Uterus (tissue), 3 donors: ENCODE measurements at regions not wholly inside any gene's neighbourhood (a gene's known extent, or its start where the extent isn't known, plus 50 kb on each side); places are given as distances from the start of the nearest gene placed in this dataset.

Experiments
- DNase-seq, 2 donors: peaks; one replicate each; pipeline ENCODE4 v3.0.0-alpha.2; 2019 to 2020
- H3K27ac ChIP-seq, 2 donors: fragments of 200-600 bp; sonication (generic); 1 replicate in 1 of 2; 2 replicates in 1 of 2; pipeline ENCODE4 v1.5.1; 2016 to 2018
- H3K27me3 ChIP-seq, 2 donors: fragments of 200-600 bp; sonication (generic); one replicate each; pipeline ENCODE4 v1.5.1; 2018 to 2019; ENCODE audit warnings: control low read depth in 1 of 2
- H3K36me3 ChIP-seq, 2 donors: fragments of 200-600 bp; sonication (generic); one replicate each; pipeline ENCODE4 v1.5.1; 2019; ENCODE audit warnings: control low read depth in 1 of 2
- H3K4me1 ChIP-seq, 2 donors: fragments of 200-600 bp; sonication (generic); one replicate each; pipeline ENCODE4 v1.5.1; 2018 to 2019; ENCODE audit warnings: control low read depth in 1 of 2
- H3K4me3 ChIP-seq, 2 donors: fragments of 200-600 bp; sonication (generic); 1 replicate in 1 of 2; 2 replicates in 1 of 2; pipeline ENCODE4 v1.5.1; 2018 to 2019; ENCODE audit warnings: mild to moderate bottlenecking in 1 of 2
- H3K9me3 ChIP-seq, 2 donors: fragments of 200-600 bp; sonication (generic); one replicate each; pipeline ENCODE4 v1.5.1; 2019; ENCODE audit warnings: control low read depth in 1 of 2
- CTCF ChIP-seq, 4 experiments: fragments of 200-600 bp in 2 of 4; fragments of 450-650 bp in 2 of 4; sonication (generic) in 2 of 4; IDR thresholded peaks; one replicate each; pipeline ENCODE4 v1.5.1; 2016 to 2019; ENCODE audit warnings: antibody characterized with exemption in 4 of 4, mild to moderate bottlenecking in 2 of 4, moderate library complexity in 1 of 4
- POLR2A ChIP-seq, 2 donors: fragments of 450-650 bp; IDR thresholded peaks; one replicate each; pipeline ENCODE4 v1.6.1; 2016; ENCODE audit warnings: antibody characterized with exemption in 2 of 2, mild to moderate bottlenecking in 1 of 2, moderate library complexity in 1 of 2
- intact Hi-C: fragments of 100-400 bp; cut with DNase I; formaldehyde crosslinking; loops from one replicate; pipeline ENCODE4 v1.15.1; 2023; ENCODE audit warnings: low total_unique reads
- donor health status: DM: yes; HTN: yes; CAD: no.

- H3K9me3 ChIP-seq: no peaks in the 10 kb centered on the region
- H3K27ac ChIP-seq: no peak overlapping the region
- H3K4me1 ChIP-seq: no peaks in the 10 kb centered on the region
- H3K4me3 ChIP-seq: no peak overlapping the region
- no peak for TF ChIP-seq CTCF (IDR thresholded peaks at IDR 0.05)
- no peak for TF ChIP-seq POLR2A (IDR thresholded peaks at IDR 0.05)
- H3K36me3 ChIP-seq: no peaks in the 10 kb centered on the region
- no peak for DNase-seq
- intact Hi-C loops: no loop called here
- no peaks in the 10 kb centered on the region for H3K27me3 ChIP-seq
Measured at GRCh38 chr12:127984386-127985055, 282.4 kb upstream of the TMEM132C start.

- Histone ChIP-seq H3K4me3 (no peak overlapping the region), H3K27me3 (no peaks in the 10 kb centered on the region), H3K4me1 (no peaks in the 10 kb centered on the region), H3K36me3 (no peaks in the 10 kb centered on the region), H3K27ac (no peak overlapping the region), H3K9me3 (no peaks in the 10 kb centered on the region)
- TF ChIP-seq POLR2A (IDR thresholded peaks at IDR 0.05) (no peak), CTCF (IDR thresholded peaks at IDR 0.05) (no peak)
- no peak for DNase-seq
- intact Hi-C loops: no loop called here
Measured at GRCh38 chr12:127987199-127987901, 279.6 kb upstream of the TMEM132C start.

GRCh38 chr12:127991485-127991884, 275.5 kb upstream of the TMEM132C start:
- no peak for DNase-seq
- TF ChIP-seq CTCF (IDR thresholded peaks at IDR 0.05) (no peak), POLR2A (IDR thresholded peaks at IDR 0.05) (no peak)

GRCh38 chr12:127998988-127999387, 268.0 kb upstream of the TMEM132C start:
- H3K9me3 ChIP-seq: no peaks in the 10 kb centered on the region
- peaks cover 0 to 4% of the 10 kb centered on the region in 2 donors for H3K27me3 ChIP-seq
- no peaks in the 10 kb centered on the region for H3K36me3 ChIP-seq
- H3K27ac ChIP-seq: no peak overlapping the region
- H3K4me1 ChIP-seq: no peaks in the 10 kb centered on the region
- TF ChIP-seq CTCF (IDR thresholded peaks at IDR 0.05): no peak
- TF ChIP-seq POLR2A (IDR thresholded peaks at IDR 0.05): no peak
- DNase-seq: no peak
- no peak overlapping the region for H3K4me3 ChIP-seq
- intact Hi-C loops: no loop called here

More at GRCh38 chr12:127991485-127991884, 275.5 kb upstream of the TMEM132C start:
- Histone ChIP-seq H3K9me3 (no peaks in the 10 kb centered on the region), H3K36me3 (no peaks in the 10 kb centered on the region), H3K27me3 (peaks cover 0 to 4% of the 10 kb centered on the region in 2 donors), H3K4me3 (no peak overlapping the region), H3K4me1 (no peaks in the 10 kb centered on the region), H3K27ac (no peak overlapping the region)
- intact Hi-C loops: no loop called here

GRCh38 chr12:128004383-128004938, 262.5 kb upstream of the TMEM132C start:
- Histone ChIP-seq H3K4me1 (no peaks in the 10 kb centered on the region), H3K36me3 (no peaks in the 10 kb centered on the region), H3K27ac (no peak overlapping the region), H3K27me3 (no peaks in the 10 kb centered on the region), H3K9me3 (no peaks in the 10 kb centered on the region), H3K4me3 (no peak overlapping the region)
- TF ChIP-seq CTCF (IDR thresholded peaks at IDR 0.05) (no peak), POLR2A (IDR thresholded peaks at IDR 0.05) (no peak)
- no peak for DNase-seq
- intact Hi-C loops: no loop called here
